Duodenal mucosa (tissue), 2 donors: ENCODE measurements at regions not wholly inside any gene's neighbourhood (a gene's known extent, or its start where the extent isn't known, plus 50 kb on each side); places are given as distances from the start of the nearest gene placed in this dataset.
"Not testable (repeated sequence)": the region's sequence is repeated elsewhere in the genome, so short reads cannot be mapped to it uniquely, and the experiment has no call there.

Experiments
- H3K27ac ChIP-seq: one replicate; pipeline ENCODE4 v1.7.0; 2013; ENCODE audit warnings: low read depth, low read length
- H3K27me3 ChIP-seq, 2 donors: one replicate each; pipeline ENCODE4 v1.7.0; 2013; ENCODE audit warnings: low read length in 2 of 2, control low read depth in 1 of 2; ENCODE audit not compliant: insufficient read depth in 2 of 2, control insufficient read depth in 1 of 2
- H3K36me3 ChIP-seq, 2 donors: one replicate each; pipeline ENCODE4 v1.7.0; 2013; ENCODE audit warnings: low read length in 2 of 2, control low read depth in 1 of 2; ENCODE audit not compliant: insufficient read depth in 2 of 2, control insufficient read depth in 1 of 2
- H3K4me1 ChIP-seq, 2 donors: one replicate each; pipeline ENCODE4 v1.7.0; 2013; ENCODE audit warnings: low read length in 2 of 2, control low read depth in 1 of 2; ENCODE audit not compliant: insufficient read depth in 2 of 2, control insufficient read depth in 1 of 2
- H3K4me3 ChIP-seq, 2 donors: one replicate each; pipeline ENCODE4 v1.7.0; 2013; ENCODE audit warnings: low read length in 2 of 2, low read depth in 1 of 2
- H3K9ac ChIP-seq, 2 donors: one replicate each; pipeline ENCODE4 v1.7.0; 2013; ENCODE audit warnings: low read length in 2 of 2, low read depth in 1 of 2
- H3K9me3 ChIP-seq, 2 donors: one replicate each; pipeline ENCODE4 v1.7.0; 2013; ENCODE audit warnings: low read length in 2 of 2, control low read depth in 1 of 2; ENCODE audit not compliant: control insufficient read depth in 1 of 2

GRCh38 chr2:105506860-105507259 lies 108.0 kb upstream of the FHL2 start:
- not testable (repeated sequence) for H3K4me1 ChIP-seq, H3K36me3 ChIP-seq, H3K9me3 ChIP-seq, H3K27me3 ChIP-seq, H3K4me3 ChIP-seq, H3K27ac ChIP-seq, H3K9ac ChIP-seq

GRCh38 chr2:105504459-105504858 lies 105.6 kb upstream of the FHL2 start:
- Histone ChIP-seq H3K27me3 (no peaks in the 10 kb centered on the region), H3K4me3 (no peak overlapping the region), H3K9ac (no peak overlapping the region), H3K4me1 (no peaks in the 10 kb centered on the region), H3K36me3 (no peaks in the 10 kb centered on the region), H3K27ac (no peak overlapping the region), H3K9me3 (no peaks in the 10 kb centered on the region)

GRCh38 chr2:105502625-105503334 lies 103.9 kb upstream of the FHL2 start:
- Histone ChIP-seq H3K27ac (no peak overlapping the region), H3K36me3 (no peaks in the 10 kb centered on the region), H3K9me3 (no peaks in the 10 kb centered on the region), H3K9ac (no peak overlapping the region), H3K4me1 (no peaks in the 10 kb centered on the region), H3K27me3 (no peaks in the 10 kb centered on the region), H3K4me3 (no peak overlapping the region)

GRCh38 chr2:105498281-105498846 lies 99.5 kb upstream of the FHL2 start:
- Histone ChIP-seq H3K4me1 (peaks cover 0 to 9% of the 10 kb centered on the region in 2 donors), H3K27me3 (no peaks in the 10 kb centered on the region), H3K9me3 (no peaks in the 10 kb centered on the region), H3K4me3 (no peak overlapping the region), H3K9ac (no peak overlapping the region), H3K27ac (no peak overlapping the region), H3K36me3 (no peaks in the 10 kb centered on the region)

GRCh38 chr2:105497094-105497493 lies 98.2 kb upstream of the FHL2 start:
- Histone ChIP-seq H3K9me3 (no peaks in the 10 kb centered on the region), H3K27me3 (no peaks in the 10 kb centered on the region), H3K27ac (no peak overlapping the region), H3K4me1 (peaks cover 0 to 9% of the 10 kb centered on the region in 2 donors), H3K4me3 (no peak overlapping the region), H3K36me3 (no peaks in the 10 kb centered on the region), H3K9ac (no peak overlapping the region)

GRCh38 chr2:105496271-105496670 lies 97.4 kb upstream of the FHL2 start:
- Histone ChIP-seq H3K9me3 (no peaks in the 10 kb centered on the region), H3K36me3 (no peaks in the 10 kb centered on the region), H3K4me1 (peaks cover 0 to 9% of the 10 kb centered on the region in 2 donors), H3K4me3 (no peak overlapping the region), H3K27me3 (no peaks in the 10 kb centered on the region), H3K27ac (no peak overlapping the region), H3K9ac (no peak overlapping the region)

- H3K36me3 ChIP-seq = no peaks in the 10 kb centered on the region
- no peaks in the 10 kb centered on the region for H3K9me3 ChIP-seq
- H3K9ac ChIP-seq = no peak overlapping the region
- H3K27ac ChIP-seq = no peak overlapping the region
- H3K4me1 ChIP-seq = peaks cover 0 to 19% of the 10 kb centered on the region in 2 donors
- no peaks in the 10 kb centered on the region for H3K27me3 ChIP-seq
- no peak overlapping the region for H3K4me3 ChIP-seq
Measured at GRCh38 chr2:105494683-105495425, 96.0 kb upstream of the FHL2 start.

GRCh38 chr2:105490956-105491355 lies 92.1 kb upstream of the FHL2 start:
- Histone ChIP-seq H3K27ac (no peak overlapping the region), H3K4me1 (peaks cover 0 to 25% of the 10 kb centered on the region in 2 donors)

GRCh38 chr2:105490204-105490603 lies 91.4 kb upstream of the FHL2 start:
- peaks cover 0 to 24% of the 10 kb centered on the region in 2 donors for H3K4me1 ChIP-seq
- H3K36me3 ChIP-seq = no peaks in the 10 kb centered on the region
- no peak overlapping the region for H3K4me3 ChIP-seq
- H3K27ac ChIP-seq = no peak overlapping the region
- no peaks in the 10 kb centered on the region for H3K9me3 ChIP-seq
- no peaks in the 10 kb centered on the region for H3K27me3 ChIP-seq
- no peak overlapping the region for H3K9ac ChIP-seq

More at GRCh38 chr2:105490956-105491355, 92.1 kb upstream of the FHL2 start:
- no peaks in the 10 kb centered on the region for H3K27me3 ChIP-seq
- no peaks in the 10 kb centered on the region for H3K36me3 ChIP-seq
- H3K9ac ChIP-seq = no peak overlapping the region
- H3K4me3 ChIP-seq = no peak overlapping the region
- no peaks in the 10 kb centered on the region for H3K9me3 ChIP-seq

GRCh38 chr2:105489168-105489878 lies 90.5 kb upstream of the FHL2 start:
- Histone ChIP-seq H3K9me3 (no peaks in the 10 kb centered on the region), H3K9ac (no peak overlapping the region), H3K4me1 (peaks cover 0 to 16% of the 10 kb centered on the region in 2 donors), H3K36me3 (no peaks in the 10 kb centered on the region), H3K27ac (no peak overlapping the region), H3K4me3 (no peak overlapping the region), H3K27me3 (no peaks in the 10 kb centered on the region)
